AG09309 (cell line): ENCODE measurements at regions not wholly inside any gene's neighbourhood (a gene's known extent, or its start where the extent isn't known, plus 50 kb on each side); places are given as distances from the start of the nearest gene placed in this dataset.
"Not testable (repeated sequence)": the region's sequence is repeated elsewhere in the genome, so short reads cannot be mapped to it uniquely, and the experiment has no call there.

Experiments
- DNase-seq: peaks from one replicate; pipeline ENCODE4 v3.0.0-alpha.2; 2010; ENCODE audit warnings: low read depth
- H3K4me3 ChIP-seq: 2 replicates; pipeline ENCODE4 v1.5.1; 2011; ENCODE audit warnings: mild to moderate bottlenecking, low read depth, low read length, moderate library complexity; ENCODE audit not compliant: control insufficient read depth
- CTCF ChIP-seq: IDR thresholded peaks from 2 replicates; pipeline ENCODE4 v1.5.1; 2011; ENCODE audit warnings: mild to moderate bottlenecking, low read depth, low read length, inconsistent platforms; ENCODE audit not compliant: insufficient read depth, control insufficient read depth; ENCODE audit errors: missing control alignments

- peak; percentile 76 for TF ChIP-seq CTCF
- not testable (repeated sequence) for DNase-seq, H3K4me3 ChIP-seq
Observed at GRCh38 chr15:77902921-77903760, 174.4 kb downstream of the TBC1D2B start.

- DNase-seq: no peak
- no peak for TF ChIP-seq CTCF
- no peak overlapping the region for H3K4me3 ChIP-seq
Observed at GRCh38 chr15:77901921-77902750, 175.4 kb downstream of the TBC1D2B start.

- TF ChIP-seq CTCF: no peak
- DNase-seq: no peak
- H3K4me3 ChIP-seq: no peak overlapping the region
Observed at GRCh38 chr15:77901251-77901881, 176.1 kb downstream of the TBC1D2B start.

- not testable (repeated sequence) for DNase-seq, H3K4me3 ChIP-seq
- peak; percentile 63 for TF ChIP-seq CTCF
Observed at GRCh38 chr15:77900331-77900963, 177.1 kb downstream of the TBC1D2B start.

DNA sequence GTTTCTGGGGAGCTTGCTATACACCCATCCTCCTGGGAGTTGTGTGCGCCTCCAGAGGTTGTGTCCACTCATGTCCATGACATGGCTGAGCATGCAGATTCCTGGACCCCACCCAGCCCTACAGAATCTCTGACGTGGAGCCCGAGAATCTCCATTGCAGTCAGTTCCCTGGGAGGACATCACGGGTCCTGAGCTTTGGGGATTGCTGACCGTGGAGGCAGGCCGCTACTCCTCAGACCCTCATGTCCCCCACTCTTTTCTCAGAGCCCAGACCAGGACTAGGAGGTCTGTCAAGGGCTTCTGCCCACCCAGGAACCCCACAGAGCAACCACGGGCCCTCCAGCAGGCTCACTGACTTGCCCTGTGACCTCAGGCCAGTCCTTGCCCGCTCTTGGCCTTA lies 177.7 kb downstream of the TBC1D2B start:
- DNase-seq, H3K4me3 ChIP-seq: not testable (repeated sequence)

GRCh38 chr15:77898811-77899730 lies 178.4 kb downstream of the TBC1D2B start:
- no peak for TF ChIP-seq CTCF
- no peak for DNase-seq
- no peak overlapping the region for H3K4me3 ChIP-seq
